ENCODE measurements at regions not wholly inside any gene's neighbourhood (a gene's known extent, or its start where the extent isn't known, plus 50 kb on each side); places are given as distances from the start of the nearest gene placed in this dataset.
A peak's percentile ranks its signal among the peaks of the same experiment; 100 is the strongest.
"Not testable (repeated sequence)": the region's sequence is repeated elsewhere in the genome, so short reads cannot be mapped to it uniquely, and the experiment has no call there.

DNA sequence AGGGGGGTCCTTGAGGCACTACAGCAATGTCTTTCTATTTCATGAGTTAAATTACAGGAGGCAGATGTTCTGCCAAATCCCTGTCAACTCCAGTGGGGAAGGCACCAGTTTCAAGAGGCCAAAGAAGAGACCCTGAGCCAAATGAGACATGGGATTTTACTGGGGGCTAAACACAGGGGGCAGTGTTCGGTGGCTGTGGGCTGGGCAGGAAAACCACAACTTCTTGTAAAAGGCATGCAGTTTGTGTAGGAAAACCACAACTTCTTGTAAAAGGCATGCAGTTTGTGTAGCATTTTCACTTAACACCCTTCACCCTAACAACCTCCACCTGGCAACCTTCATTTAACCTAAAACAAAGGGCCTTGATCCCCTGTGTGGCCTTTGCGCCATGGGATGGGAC, 61.0 kb downstream of the POLR2M start:
- DNase-seq (ENCODE audit: low spot score): no peak

- peak; percentile 96 for DNase-seq (ENCODE audit: low spot score)
Measured at GRCh38 chr15:57769266-57769665, 62.8 kb downstream of the POLR2M start.

DNA sequence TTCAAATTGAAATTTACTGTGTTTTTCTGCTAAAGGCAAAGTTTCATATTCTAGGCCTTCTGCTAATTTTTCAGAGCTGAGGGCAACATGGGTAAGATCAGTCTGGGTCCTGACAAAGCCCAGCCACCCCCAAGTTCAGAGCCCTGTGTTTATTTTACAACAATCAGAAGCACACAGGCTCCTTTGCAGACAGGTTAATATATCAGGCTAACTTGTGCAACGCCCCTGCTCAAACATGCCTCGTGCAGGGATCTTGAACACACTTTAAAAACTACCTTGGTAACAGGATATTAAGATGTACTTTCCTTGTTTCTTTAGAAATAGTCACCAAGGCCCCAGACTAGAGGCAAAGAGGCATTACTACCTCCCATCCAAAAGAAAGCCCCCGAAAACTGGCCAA, 64.0 kb downstream of the POLR2M start:
- no peak for DNase-seq (ENCODE audit: low spot score)

DNA sequence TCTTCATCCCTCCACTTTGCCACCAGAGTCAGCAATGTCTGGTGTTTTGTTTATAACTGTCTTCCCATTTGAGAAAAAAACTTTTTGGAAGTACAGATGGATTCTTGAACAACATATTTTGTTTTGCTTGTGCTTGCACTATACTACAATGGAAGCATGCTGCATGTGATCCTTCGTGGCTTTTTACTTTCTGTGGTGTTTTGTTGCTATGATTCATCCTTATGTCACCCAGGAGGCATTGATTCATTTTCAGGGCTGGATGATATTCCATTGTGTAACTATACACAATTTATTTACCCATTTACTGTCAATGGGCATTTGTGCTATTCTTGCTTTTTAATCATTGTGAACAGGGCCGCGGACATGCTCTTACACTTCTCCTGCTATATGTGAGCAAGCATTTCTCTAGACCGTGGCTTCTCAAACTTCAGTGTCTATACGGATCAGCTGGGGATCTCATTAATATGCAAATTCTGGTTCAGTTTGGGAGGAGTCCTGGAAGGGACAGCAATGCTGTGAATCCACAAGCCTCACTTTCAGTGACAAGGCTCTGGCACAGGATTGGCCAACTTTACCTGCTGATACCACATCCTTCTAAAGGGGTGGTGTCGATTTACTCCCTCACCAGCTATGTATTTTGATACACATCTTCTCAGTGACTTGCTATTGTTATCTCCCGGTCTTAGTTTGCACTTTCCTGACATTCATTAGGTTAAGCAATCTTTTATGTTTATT, 65.9 kb downstream of the POLR2M start:
- peak; percentile 61 for DNase-seq (ENCODE audit: low spot score)

DNA sequence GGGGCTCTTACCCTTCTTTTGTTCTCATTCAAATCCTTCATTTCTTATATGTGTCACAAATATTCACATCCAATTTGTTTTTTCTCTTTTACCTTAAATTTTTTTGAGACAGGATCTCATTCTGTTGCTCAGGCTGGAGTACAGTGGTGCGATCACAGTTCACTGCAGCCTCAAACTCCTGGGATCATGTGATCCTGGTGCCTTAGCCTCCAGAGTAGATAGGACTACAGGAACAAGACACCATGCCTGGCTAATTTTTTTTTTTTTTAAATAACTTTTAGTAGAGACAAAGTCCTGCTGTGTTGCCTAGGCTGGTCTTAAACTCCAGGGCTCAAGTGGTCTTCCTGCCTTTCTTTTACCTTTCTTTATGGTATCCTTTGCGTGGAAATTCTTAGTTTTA, 66.5 kb downstream of the POLR2M start:
- no peak for DNase-seq (ENCODE audit: low spot score)

GRCh38 chr15:57777003-57777402, 70.5 kb downstream of the POLR2M start:
- DNase-seq (ENCODE audit: low spot score): no peak

- no peak for DNase-seq (ENCODE audit: low spot score)
Measured at GRCh38 chr15:57780471-57780870, 74.0 kb downstream of the POLR2M start.

DNA sequence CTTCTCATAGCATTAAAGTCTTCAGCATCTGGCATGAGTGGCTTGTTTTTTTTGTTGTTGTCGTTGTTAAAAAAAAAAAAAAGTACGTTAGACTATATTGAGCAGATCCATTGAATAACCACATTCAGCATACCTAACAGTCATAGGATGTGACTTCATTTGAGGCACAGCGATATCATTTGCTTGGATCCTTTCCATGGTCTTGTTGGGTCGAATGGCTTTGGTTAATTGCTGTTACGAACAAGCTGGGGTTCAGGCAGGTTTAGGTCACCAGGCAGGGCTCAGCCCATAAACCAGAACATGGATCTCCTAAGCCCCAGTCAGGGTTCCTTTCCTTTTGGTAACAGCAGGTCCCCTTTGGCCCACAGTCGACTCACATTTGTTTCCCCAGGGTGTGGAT, 76.2 kb downstream of the POLR2M start:
- DNase-seq (ENCODE audit: low spot score): no peak

GRCh38 chr15:57784081-57784511, 77.6 kb downstream of the POLR2M start:
- DNase-seq (ENCODE audit: low spot score): peak; percentile 85

DNA sequence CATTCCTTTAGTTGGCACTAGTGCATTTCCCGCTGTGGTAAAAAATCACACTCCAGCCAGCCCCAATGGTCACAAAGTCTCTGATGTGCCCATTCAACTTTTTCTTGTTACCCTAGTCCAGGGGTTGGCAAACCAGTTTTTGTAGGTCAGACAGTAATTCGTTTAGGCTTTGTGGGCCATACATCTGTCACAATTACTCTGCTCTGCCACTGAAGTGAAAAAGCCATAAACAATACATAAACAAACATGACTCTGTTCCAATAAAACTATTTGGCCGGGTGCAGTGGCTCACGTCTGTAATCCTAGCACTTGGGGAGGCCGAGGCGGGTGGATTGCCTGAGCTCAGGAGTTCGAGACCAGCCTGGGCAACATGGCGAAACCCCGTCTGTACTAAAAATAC, 78.5 kb downstream of the POLR2M start:
- no peak for DNase-seq (ENCODE audit: low spot score)

GRCh38 chr15:57785959-57786358, 79.4 kb downstream of the POLR2M start:
- DNase-seq (ENCODE audit: low spot score): no peak

GRCh38 chr15:57789225-57789624, 82.7 kb downstream of the POLR2M start:
- no peak for DNase-seq (ENCODE audit: low spot score)

- DNase-seq (ENCODE audit: low spot score): no peak
Measured at GRCh38 chr15:57792724-57793449, 86.4 kb downstream of the POLR2M start.

GRCh38 chr15:57795261-57795660, 88.7 kb downstream of the POLR2M start:
- DNase-seq (ENCODE audit: low spot score): no peak

DNA sequence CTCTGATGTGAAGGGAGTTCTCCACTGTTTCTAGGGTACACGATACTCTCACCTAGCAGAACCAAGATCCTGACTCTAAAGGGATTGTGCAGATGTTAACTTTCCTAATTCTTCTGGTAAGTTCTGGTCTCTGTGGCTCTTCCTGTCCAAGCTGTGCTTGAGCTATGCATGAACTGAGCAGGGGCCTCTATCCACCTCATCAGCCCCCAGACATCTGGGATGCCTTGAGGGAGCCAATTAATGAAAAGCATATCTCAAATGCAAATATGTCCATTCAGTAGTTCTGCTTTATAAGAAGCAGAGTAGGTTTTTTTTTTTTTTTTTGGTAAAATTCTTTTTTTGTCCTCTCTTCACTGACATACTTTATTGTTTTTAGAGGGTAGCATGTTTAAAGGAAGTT, 89.6 kb downstream of the POLR2M start:
- no peak for DNase-seq (ENCODE audit: low spot score)

DNA sequence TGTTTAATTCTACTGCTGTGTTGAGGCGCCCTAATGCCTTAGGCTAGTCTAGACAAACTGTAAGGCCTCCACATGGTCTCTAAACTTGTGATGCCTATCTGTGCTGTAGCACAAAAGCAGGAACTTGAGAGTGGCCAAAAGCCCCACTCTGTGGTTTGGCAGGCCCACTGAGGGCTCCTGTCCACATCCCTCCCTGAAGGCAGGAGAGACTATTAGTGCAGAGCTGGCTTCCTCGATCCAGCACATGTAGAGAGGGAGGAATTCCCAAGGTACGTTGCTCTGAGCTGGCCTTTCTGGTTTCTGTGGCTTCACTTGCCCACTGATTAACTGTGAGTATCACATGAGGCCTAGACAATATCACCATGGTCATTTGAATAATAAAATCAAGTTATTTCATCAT, 90.6 kb downstream of the POLR2M start:
- DNase-seq (ENCODE audit: low spot score): no peak

GRCh38 chr15:57797568-57798267, 91.2 kb downstream of the POLR2M start:
- DNase-seq (ENCODE audit: low spot score): no peak

DNA sequence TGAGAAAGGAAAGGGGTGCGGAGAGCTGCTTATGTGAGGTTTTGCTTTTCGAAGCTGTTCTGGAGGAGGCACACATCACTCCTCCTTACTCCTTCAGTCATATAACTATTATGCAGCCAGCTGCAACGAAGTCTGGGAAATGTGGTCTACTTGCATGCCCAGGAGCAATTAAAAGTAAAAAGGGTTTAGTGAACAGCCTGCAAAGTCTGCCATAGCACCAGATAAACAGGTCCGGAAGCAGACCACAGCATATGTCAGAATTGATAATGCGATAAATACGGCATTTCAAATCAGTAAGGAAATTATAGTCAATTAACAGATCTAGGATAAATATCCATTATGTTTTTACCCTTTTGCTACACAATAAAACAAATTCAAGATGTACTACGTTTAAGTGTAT, 99.5 kb downstream of the POLR2M start:
- no peak for DNase-seq (ENCODE audit: low spot score)

GRCh38 chr15:57809285-57809684, 102.8 kb downstream of the POLR2M start:
- not testable (repeated sequence) for DNase-seq (ENCODE audit: low spot score)

GRCh38 chr15:57816599-57816998, 110.1 kb downstream of the POLR2M start:
- DNase-seq (ENCODE audit: low spot score): no peak

DNA sequence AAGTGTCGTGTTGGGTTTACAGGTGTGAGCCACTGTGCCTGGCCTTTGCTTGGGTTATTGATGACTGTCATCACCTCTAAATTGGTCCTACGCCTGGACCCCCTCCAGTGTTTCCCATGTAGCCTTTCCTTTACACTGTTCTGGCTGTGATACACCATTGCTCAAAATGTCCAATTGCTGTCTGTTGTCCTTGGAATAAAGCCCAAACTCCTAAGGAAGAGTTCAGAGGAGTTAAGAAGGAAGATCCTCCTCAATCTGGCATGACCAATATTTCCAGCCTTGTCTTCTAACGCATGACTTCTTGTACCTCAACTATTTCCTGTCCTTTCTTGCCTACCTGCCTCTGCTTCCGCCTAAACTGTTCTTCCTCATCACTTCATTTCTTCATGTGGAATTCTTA, 113.1 kb downstream of the POLR2M start:
- no peak for DNase-seq (ENCODE audit: low spot score)

DNA sequence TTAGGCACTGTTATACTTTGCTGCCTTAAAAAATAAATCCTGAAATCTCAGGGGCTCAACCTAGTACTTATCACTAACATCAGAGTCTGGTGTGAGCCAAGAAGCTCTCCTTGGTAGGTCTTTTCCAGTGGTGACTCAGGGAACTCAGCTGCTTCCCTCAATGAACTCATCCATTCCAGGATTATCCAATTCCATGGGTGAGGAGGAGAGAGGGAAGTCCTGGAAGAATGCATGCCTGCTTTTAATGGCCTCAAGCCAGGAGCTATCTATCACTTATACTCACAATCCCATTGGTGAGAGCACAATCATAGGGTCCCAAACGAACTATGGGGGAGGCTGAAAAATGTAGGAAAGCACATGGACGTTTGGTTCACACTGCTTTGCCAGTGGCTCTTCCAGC, 113.6 kb downstream of the POLR2M start:
- peak; percentile 45 for DNase-seq (ENCODE audit: low spot score)

GRCh38 chr15:57821826-57822225, 115.3 kb downstream of the POLR2M start:
- no peak for DNase-seq (ENCODE audit: low spot score)

All from AG08395 (cell line).